A549 (cell line): ENCODE measurements at regions not wholly inside any gene's neighbourhood (a gene's known extent, or its start where the extent isn't known, plus 50 kb on each side); places are given as distances from the start of the nearest gene placed in this dataset.

Experiments
- ATAC-seq, 2 experiments: fragments of 200-7000 bp in 1 of 2; fragments of >200 bp in 1 of 2; cut with Nextera tagmentation in 1 of 2; cut with Tn5 transposase in 1 of 2; 3 replicates each; pipeline versions ENCODE4 v1.8.0 to v1.9.1; 2018 to 2020; ENCODE audit warnings: mild to moderate bottlenecking in 1 of 2, moderate library complexity in 1 of 2
- CTCF ChIA-PET: fragments of 300-600 bp; sonication (Branson Sonifier 250); formaldehyde crosslinking; extraction: SDS; loops from one replicate; lab custom pipeline; 2021; ENCODE audit warnings: antibody characterized with exemption, inconsistent platforms; lab: Yijun Ruan, JAX
- POLR2A ChIA-PET: fragments of 350-600 bp; formaldehyde crosslinking; extraction: SDS; loops from one replicate; lab custom pipeline; 2021; ENCODE audit warnings: antibody characterized with exemption, inconsistent platforms; lab: Yijun Ruan, JAX
- DNase-seq, 2 experiments: peaks; one replicate each; pipeline versions ENCODE4 v3.0.0 to v3.0.0-alpha.2; 2011 to 2016; ENCODE audit warnings: low read depth in 1 of 2, low spot score in 1 of 2
- FAIRE-seq: peaks from 2 replicates; lab custom pipeline; 2011; peaks lifted over from hg19 to GRCh38; lab: Jason Lieb, UNC
- H3K27ac ChIP-seq, 2 experiments: fragments of >200 bp; sonication (Bioruptor Twin); formaldehyde crosslinking; 3 replicates each; pipeline ENCODE4 v1.5.1; 2016 to 2017
- H3K4me1 ChIP-seq: fragments of >200 bp; sonication (Bioruptor Twin); formaldehyde crosslinking; 3 replicates; pipeline ENCODE4 v1.6.1; 2016
- H3K4me2 ChIP-seq: fragments of >200 bp; sonication (Bioruptor Twin); formaldehyde crosslinking; 3 replicates; pipeline ENCODE4 v1.6.1; 2016
- H3K4me3 ChIP-seq: fragments of >200 bp; sonication (Bioruptor Twin); formaldehyde crosslinking; 3 replicates; pipeline ENCODE4 v1.5.1; 2016
- H3K9me3 ChIP-seq: fragments of >200 bp; sonication (Bioruptor Twin); formaldehyde crosslinking; 3 replicates; pipeline ENCODE4 v1.6.1; 2016
- BHLHE40 ChIP-seq: IDR thresholded peaks from 2 replicates; pipeline ENCODE4 v1.6.1; 2012; ENCODE audit warnings: low read depth, low read length, inconsistent platforms
- CBX2 ChIP-seq: fragments of 200-600 bp; sonication (generic); IDR thresholded peaks from 2 replicates; pipeline ENCODE4 v1.6.1; 2016; ENCODE audit warnings: low read depth, mild to moderate bottlenecking, borderline replicate concordance
- CEBPB ChIP-seq, 2 experiments: fragments of >200 bp in 1 of 2; sonication (Bioruptor Twin) in 1 of 2; formaldehyde crosslinking in 1 of 2; IDR thresholded peaks; 2 replicates each; pipeline ENCODE4 v1.6.1; 2012 to 2016
- CHD4 ChIP-seq: fragments of 200-600 bp; sonication (generic); IDR thresholded peaks from 2 replicates; pipeline ENCODE4 v1.6.1; 2016; ENCODE audit warnings: antibody characterized with exemption, mild to moderate bottlenecking, borderline replicate concordance
- EHF ChIP-seq: fragments of 250-450 bp; sonication (Bioruptor Pico); IDR thresholded peaks from 2 replicates; pipeline ENCODE4 v1.5.0; 2020; ENCODE audit warnings: mild to moderate bottlenecking
- EP300 ChIP-seq, 2 experiments: fragments of >200 bp; sonication (Bioruptor Twin); formaldehyde crosslinking; IDR thresholded peaks; 2 replicates in 1 of 2; 3 replicates in 1 of 2; pipeline ENCODE4 v1.6.1; 2016 to 2017
- HOXA7 ChIP-seq: fragments of 250-450 bp; sonication (Bioruptor Pico); IDR thresholded peaks from 2 replicates; pipeline ENCODE4 v1.5.0; 2020; ENCODE audit warnings: mild to moderate bottlenecking, moderate library complexity
- HOXB5 ChIP-seq: fragments of 250-450 bp; sonication (Bioruptor Pico); IDR thresholded peaks from 2 replicates; pipeline ENCODE4 v1.5.0; 2020; ENCODE audit warnings: mild to moderate bottlenecking, moderate library complexity
- JUNB ChIP-seq: fragments of >200 bp; sonication (Bioruptor Twin); formaldehyde crosslinking; IDR thresholded peaks from 2 replicates; pipeline ENCODE4 v1.6.1; 2016
- MAFK ChIP-seq: fragments of 450-650 bp; IDR thresholded peaks from 2 replicates; pipeline ENCODE4 v1.6.1; 2014; ENCODE audit not compliant: partially characterized antibody
- NFE2L2 ChIP-seq: fragments of 150-350 bp; conservative IDR thresholded peaks from 2 replicates; pipeline ENCODE4 v1.6.1; 2014; ENCODE audit warnings: low read length
- NPAS2 ChIP-seq: fragments of 250-450 bp; sonication (Bioruptor Pico); IDR thresholded peaks from 2 replicates; pipeline ENCODE4 v1.8.0; 2022; ENCODE audit warnings: mild to moderate bottlenecking, moderate library complexity, borderline replicate concordance
- NR3C1 ChIP-seq: fragments of >200 bp; sonication (Bioruptor Twin); formaldehyde crosslinking; IDR thresholded peaks from 3 replicates; pipeline ENCODE4 v1.6.1; 2017
- SMC3 ChIP-seq: fragments of >200 bp; sonication (Bioruptor Twin); formaldehyde crosslinking; IDR thresholded peaks from 3 replicates; pipeline ENCODE4 v1.6.1; 2018; ENCODE audit warnings: inconsistent platforms
- ZC3H11A ChIP-seq: fragments of 450-650 bp; IDR thresholded peaks from 2 replicates; pipeline ENCODE4 v1.6.1; 2014; ENCODE audit warnings: antibody characterized with exemption, mild to moderate bottlenecking
- WGBS: methylation state at CpG from one replicate; pipeline ENCODE4 v1.1.6; 2017; ENCODE audit errors: missing lambda C conversion rate; 5-methylcytosine and 5-hydroxymethylcytosine counted together
- TF ChIP-seq, protein P1 (sequence below): fragments of >200 bp; sonication (Bioruptor Twin); formaldehyde crosslinking; IDR thresholded peaks from 3 replicates; pipeline ENCODE4 v1.6.1; 2016
- TF ChIP-seq, protein P2 (sequence below): IDR thresholded peaks from 2 replicates; pipeline ENCODE4 v1.6.1; 2012
- TF ChIP-seq, protein P3 (sequence below): fragments of 200-600 bp; sonication (generic); IDR thresholded peaks from 2 replicates; pipeline ENCODE4 v1.6.1; 2016; ENCODE audit warnings: antibody characterized with exemption, mild to moderate bottlenecking, moderate library complexity
- TF ChIP-seq, protein P4 (sequence below): fragments of >200 bp; sonication (Bioruptor Twin); formaldehyde crosslinking; IDR thresholded peaks from 3 replicates; pipeline ENCODE4 v1.5.1; 2016

DNA sequence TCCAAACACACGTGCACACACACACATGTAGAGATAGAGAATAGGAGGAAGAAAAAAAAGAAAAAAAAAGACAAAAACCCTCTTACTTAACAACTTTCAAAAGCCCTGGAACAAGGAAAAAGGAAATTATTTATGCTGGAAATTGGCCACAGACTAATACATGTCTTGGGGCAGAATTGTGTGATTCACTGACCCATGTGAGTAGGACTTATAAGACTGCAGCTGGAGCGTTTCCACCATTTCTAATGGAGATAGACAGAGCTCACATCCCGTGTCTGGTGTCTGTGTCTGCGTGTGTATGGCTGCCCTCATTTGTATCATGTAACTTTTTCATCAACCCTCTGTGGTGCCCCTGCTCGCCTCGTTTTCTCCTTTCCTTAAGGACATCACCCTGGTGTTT lies 99.8 kb upstream of the PDE10A start:
- Histone ChIP-seq H3K4me1 (no peaks in the 10 kb centered on the region), H3K4me3 (no peak overlapping the region), H3K4me2 (no peak overlapping the region), H3K9me3 (no peaks in the 10 kb centered on the region), H3K27ac (no peak overlapping the region)
- ATAC-seq = no peak
- no peak for DNase-seq
- no peak for FAIRE-seq
- CTCF ChIA-PET = no interaction called here
- POLR2A ChIA-PET = no interaction called here
- 82% methylated on average over 6 of the region's 6 CpGs for WGBS
- TF ChIP-seq, protein P1, sequence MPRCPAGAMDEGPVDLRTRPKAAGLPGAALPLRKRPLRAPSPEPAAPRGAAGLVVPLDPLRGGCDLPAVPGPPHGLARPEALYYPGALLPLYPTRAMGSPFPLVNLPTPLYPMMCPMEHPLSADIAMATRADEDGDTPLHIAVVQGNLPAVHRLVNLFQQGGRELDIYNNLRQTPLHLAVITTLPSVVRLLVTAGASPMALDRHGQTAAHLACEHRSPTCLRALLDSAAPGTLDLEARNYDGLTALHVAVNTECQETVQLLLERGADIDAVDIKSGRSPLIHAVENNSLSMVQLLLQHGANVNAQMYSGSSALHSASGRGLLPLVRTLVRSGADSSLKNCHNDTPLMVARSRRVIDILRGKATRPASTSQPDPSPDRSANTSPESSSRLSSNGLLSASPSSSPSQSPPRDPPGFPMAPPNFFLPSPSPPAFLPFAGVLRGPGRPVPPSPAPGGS = no peak
- TF ChIP-seq MAFK = no peak
- TF ChIP-seq NR3C1 = no peak
- TF ChIP-seq NPAS2 = no peak
- TF ChIP-seq CBX2 = no peak
- TF ChIP-seq EP300 (IDR thresholded peaks at IDR 0.05) = no peak
- no peak for TF ChIP-seq HOXA7 (CRISPR knock-in tag)
- no peak for TF ChIP-seq ZC3H11A
- TF ChIP-seq CEBPB (IDR thresholded peaks at IDR 0.05) = no peak
- TF ChIP-seq, protein P2, sequence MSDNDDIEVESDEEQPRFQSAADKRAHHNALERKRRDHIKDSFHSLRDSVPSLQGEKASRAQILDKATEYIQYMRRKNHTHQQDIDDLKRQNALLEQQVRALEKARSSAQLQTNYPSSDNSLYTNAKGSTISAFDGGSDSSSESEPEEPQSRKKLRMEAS = no peak
- TF ChIP-seq EHF (CRISPR knock-in tag) = no peak

DNA sequence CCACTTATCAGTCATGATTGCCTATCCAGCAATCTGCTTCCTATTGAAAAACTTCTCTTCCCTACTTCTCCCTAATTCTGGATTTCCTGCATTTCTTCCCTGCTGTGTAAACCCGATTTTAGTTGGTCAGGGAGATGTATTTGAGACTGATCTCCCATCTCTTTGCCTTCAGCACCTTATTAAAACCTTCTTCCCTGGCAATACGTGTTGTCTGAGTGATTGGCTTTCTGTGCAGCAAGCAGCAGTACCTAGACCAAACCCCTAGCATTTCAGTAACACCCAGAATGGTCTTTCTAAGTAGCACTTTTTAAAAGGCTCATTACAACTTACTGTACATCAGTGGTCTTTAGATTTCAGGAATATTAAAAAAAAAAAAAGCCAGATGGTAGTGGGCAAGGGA lies 99.1 kb upstream of the PDE10A start:
- no peak for FAIRE-seq
- H3K9me3 ChIP-seq = no peaks in the 10 kb centered on the region
- CTCF ChIA-PET = no interaction called here
- H3K4me3 ChIP-seq = no peak overlapping the region
- no peak overlapping the region for H3K27ac ChIP-seq
- POLR2A ChIA-PET = no interaction called here
- DNase-seq = no peak
- WGBS = 87% methylated on average over 2 of the region's 2 CpGs
- TF ChIP-seq BHLHE40 = no peak
- TF ChIP-seq JUNB = no peak
- TF ChIP-seq CHD4 = no peak
- TF ChIP-seq, protein P3, sequence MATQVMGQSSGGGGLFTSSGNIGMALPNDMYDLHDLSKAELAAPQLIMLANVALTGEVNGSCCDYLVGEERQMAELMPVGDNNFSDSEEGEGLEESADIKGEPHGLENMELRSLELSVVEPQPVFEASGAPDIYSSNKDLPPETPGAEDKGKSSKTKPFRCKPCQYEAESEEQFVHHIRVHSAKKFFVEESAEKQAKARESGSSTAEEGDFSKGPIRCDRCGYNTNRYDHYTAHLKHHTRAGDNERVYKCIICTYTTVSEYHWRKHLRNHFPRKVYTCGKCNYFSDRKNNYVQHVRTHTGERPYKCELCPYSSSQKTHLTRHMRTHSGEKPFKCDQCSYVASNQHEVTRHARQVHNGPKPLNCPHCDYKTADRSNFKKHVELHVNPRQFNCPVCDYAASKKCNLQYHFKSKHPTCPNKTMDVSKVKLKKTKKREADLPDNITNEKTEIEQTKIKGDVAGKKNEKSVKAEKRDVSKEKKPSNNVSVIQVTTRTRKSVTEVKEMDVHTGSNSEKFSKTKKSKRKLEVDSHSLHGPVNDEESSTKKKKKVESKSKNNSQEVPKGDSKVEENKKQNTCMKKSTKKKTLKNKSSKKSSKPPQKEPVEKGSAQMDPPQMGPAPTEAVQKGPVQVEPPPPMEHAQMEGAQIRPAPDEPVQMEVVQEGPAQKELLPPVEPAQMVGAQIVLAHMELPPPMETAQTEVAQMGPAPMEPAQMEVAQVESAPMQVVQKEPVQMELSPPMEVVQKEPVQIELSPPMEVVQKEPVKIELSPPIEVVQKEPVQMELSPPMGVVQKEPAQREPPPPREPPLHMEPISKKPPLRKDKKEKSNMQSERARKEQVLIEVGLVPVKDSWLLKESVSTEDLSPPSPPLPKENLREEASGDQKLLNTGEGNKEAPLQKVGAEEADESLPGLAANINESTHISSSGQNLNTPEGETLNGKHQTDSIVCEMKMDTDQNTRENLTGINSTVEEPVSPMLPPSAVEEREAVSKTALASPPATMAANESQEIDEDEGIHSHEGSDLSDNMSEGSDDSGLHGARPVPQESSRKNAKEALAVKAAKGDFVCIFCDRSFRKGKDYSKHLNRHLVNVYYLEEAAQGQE = no peak
- TF ChIP-seq SMC3 = no peak
- TF ChIP-seq HOXB5 = no peak
- TF ChIP-seq, protein P4, sequence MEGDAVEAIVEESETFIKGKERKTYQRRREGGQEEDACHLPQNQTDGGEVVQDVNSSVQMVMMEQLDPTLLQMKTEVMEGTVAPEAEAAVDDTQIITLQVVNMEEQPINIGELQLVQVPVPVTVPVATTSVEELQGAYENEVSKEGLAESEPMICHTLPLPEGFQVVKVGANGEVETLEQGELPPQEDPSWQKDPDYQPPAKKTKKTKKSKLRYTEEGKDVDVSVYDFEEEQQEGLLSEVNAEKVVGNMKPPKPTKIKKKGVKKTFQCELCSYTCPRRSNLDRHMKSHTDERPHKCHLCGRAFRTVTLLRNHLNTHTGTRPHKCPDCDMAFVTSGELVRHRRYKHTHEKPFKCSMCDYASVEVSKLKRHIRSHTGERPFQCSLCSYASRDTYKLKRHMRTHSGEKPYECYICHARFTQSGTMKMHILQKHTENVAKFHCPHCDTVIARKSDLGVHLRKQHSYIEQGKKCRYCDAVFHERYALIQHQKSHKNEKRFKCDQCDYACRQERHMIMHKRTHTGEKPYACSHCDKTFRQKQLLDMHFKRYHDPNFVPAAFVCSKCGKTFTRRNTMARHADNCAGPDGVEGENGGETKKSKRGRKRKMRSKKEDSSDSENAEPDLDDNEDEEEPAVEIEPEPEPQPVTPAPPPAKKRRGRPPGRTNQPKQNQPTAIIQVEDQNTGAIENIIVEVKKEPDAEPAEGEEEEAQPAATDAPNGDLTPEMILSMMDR = no peak
- no peak for TF ChIP-seq NFE2L2
- TF ChIP-seq, all 56 proteins: peak for 0
- no peak for ATAC-seq
- Histone ChIP-seq H3K4me2 (no peak overlapping the region), H3K4me1 (no peaks in the 10 kb centered on the region)

DNA sequence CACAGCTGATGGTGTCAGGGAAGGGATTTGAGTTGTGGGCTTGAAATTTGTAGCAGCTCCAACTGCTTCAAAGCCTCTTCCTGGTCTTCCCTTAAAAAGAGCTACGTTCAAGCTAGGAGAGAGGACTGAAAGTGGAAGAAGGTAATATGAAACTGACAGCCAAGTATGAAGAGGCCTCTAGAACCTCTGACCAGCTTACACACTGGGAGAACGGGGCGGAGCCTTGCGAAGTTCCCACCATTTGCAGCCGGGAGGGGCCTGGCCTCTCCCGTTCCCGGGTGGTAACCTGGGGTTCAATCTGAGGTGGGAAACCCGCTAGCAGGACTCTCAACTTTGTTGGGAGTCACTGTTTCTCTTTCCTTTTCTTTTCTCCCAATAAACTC lies 97.8 kb upstream of the PDE10A start:
- CTCF ChIA-PET = no interaction called here
- no peak for FAIRE-seq
- WGBS = 88% methylated on average over 8 of the region's 8 CpGs

More for the DNA sequence above, 97.8 kb upstream of the PDE10A start:
- POLR2A ChIA-PET = no interaction called here
- TF ChIP-seq HOXA7 (CRISPR knock-in tag) = no peak
- H3K4me1 ChIP-seq = no peaks in the 10 kb centered on the region
- no peak for DNase-seq
- no peak overlapping the region for H3K4me3 ChIP-seq
- H3K9me3 ChIP-seq = no peaks in the 10 kb centered on the region
- no peak for ATAC-seq
- no peak overlapping the region for H3K4me2 ChIP-seq
- no peak overlapping the region for H3K27ac ChIP-seq
